Activated CD4-positive, alpha-beta T cell treated with anti-CD3 and anti-CD28 coated beads, Interleukin-10, Interleukin-2, amounts not matched to agents 100 ng/mL and 50 ng/mL, durations not matched to agents 16 hours and 8 hours (primary cell): ENCODE measurements at regions not wholly inside any gene's neighbourhood (a gene's known extent, or its start where the extent isn't known, plus 50 kb on each side); places are given as distances from the start of the nearest gene placed in this dataset.

Experiments
- DNase-seq: peaks from one replicate; pipeline ENCODE4 v3.0.0-alpha.2; 2020

DNA sequence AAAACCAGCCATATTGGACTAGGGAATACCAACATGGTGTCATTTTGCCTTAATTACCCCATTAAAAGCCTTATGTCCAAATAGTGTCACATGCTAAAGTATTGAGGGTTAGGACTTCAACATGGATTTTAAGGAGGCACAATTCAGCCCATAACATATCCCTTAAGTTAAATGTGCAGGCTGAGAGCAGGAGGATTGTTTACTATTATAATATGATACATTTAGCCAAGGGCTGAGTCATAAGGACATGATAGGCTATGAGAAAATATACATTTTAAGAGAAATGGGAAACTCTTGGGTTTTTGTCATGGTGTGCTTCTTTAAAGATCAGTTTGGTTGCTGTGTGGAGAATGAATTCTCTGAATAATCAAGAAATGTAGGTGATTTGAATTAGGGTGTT, 136.8 kb downstream of the RDH14 start:
- no peak for DNase-seq

- DNase-seq = no peak
These were observed 137.9 kb downstream of the RDH14 start for GRCh38 chr2:18422432-18423165.

GRCh38 chr2:18413676-18414396, 146.6 kb downstream of the RDH14 start:
- DNase-seq = no peak

GRCh38 chr2:18412980-18413675, 147.3 kb downstream of the RDH14 start:
- no peak for DNase-seq

DNA sequence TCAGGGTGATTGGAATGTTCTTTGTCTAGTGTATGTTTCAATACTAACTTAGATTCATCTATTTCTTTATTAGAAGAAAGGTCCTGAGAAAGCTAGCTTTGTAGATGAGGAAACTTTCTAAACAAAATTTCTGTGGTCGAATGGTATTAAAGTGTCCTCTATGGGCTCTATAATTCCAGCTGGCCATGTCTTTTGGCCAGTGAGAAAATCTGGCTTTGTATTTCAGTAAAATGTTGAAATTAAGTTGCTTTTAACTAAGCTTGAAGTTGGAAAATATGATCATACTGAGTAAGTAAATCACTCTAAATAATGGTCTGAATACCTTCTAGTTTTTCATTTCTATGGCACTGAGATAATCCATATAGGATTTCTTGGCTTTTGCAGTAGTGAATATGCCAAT, 148.8 kb downstream of the RDH14 start:
- no peak for DNase-seq

DNA sequence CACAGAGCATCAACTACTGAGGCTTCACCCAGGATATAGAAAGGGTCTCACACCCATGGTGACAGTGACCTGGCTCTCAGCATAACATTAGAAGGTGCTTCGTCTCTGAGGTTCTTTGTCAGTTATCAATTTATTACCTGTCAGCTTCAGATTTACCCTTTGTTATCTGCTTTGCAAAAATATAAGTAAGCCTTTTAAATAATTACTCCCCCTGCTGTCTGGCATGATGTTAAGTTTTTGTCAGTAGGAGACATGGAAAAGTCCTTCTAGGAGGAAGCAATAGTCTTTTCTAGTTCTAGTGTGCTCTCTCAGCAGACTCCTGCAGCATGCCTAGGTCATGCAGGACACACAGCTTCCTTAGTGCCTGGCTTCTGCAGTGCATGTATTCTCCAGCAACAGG, 149.9 kb downstream of the RDH14 start:
- DNase-seq = no peak

- no peak for DNase-seq
These were observed 151.8 kb downstream of the RDH14 start for GRCh38 chr2:18408638-18409037.

GRCh38 chr2:18406219-18406618, 154.2 kb downstream of the RDH14 start:
- no peak for DNase-seq

DNA sequence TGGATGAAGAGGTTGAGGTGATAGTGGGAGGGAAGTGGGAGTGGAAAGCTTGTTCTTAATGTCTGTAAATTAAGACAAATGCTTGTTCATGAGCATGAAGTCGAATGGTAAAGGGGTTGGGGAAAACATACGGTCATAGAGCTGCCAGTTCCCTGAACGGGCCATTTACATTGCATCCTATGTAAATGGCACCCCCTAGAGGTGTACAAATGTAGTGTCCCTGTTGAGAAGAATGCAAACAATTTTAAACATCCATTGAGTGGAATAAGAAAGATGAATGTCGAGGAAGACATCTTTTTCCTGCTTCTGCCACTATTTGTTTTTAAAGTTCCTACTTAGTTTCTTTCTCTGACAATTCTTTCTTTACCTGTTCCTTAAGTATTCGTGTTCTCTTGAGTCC, 155.7 kb downstream of the RDH14 start:
- DNase-seq = peak; percentile 22

DNA sequence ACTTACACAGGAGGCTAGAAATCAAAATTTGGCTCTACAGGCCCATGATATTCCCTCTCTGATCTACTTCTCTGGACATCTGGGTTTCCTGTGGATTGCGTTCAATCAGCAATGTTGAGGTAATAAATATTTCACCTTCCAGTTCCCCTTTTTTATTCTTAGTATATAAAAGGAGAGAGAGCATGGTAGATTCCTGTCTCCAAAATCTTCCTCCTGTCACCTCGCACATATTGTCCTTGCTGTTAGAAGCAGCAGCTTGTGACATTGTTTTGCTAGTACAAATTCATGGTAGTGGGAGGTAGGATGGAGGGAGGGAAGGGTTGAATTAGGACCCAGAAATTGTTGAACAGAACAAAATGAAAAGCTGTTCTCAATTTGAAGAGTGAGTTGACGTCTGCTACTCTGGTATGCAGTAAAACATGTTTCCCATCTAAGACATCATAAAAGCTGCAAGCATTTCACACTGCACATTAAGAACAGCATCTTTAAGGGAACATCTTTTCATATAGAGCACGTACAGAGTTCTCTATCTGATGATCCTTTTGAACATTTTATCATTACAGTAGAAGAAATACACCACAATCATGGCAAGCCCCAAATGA, 156.4 kb downstream of the RDH14 start:
- no peak for DNase-seq

GRCh38 chr2:18402831-18403230, 157.6 kb downstream of the RDH14 start:
- DNase-seq = no peak

DNA sequence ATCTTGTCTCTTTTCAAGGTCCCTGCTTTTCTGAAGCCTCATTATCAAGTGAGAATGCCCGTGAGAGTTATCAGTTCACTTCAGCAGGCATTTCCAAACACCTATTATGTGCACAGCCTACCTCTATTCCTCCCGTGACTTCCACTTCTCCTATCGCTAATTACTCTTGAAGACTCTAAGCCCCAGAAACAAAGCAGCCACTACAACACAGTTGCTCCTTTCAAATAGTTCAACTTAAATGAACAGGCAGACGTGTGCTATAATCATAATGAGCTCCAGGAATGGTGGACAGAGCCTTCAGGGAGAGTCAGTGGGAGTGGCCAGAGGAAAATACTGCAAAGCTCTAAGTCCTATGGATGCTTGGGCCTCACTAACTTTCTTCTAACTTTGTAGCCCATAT, 159.0 kb downstream of the RDH14 start:
- DNase-seq = no peak

DNA sequence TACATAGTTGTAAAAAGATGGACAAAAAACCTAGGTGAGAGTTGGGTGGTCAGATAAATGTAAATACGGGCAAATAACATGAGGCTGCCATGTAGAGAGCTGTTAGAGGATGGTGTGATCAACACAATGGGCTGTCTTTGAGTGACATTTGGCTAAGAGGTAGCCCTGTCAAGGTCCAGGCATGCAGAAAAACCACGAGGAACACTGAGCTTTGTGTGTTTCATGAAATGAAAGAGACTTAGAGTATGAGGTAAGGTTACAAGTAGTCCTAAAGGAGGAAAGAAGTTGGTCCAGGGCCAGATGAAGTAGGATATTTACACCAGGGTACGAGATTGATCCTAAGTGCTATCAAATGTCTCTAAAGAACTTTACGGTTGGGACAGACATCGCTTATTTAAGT, 160.9 kb downstream of the RDH14 start:
- no peak for DNase-seq

GRCh38 chr2:18398833-18399232, 161.6 kb downstream of the RDH14 start:
- no peak for DNase-seq

GRCh38 chr2:18396329-18397010, 164.0 kb downstream of the RDH14 start:
- no peak for DNase-seq

GRCh38 chr2:18395555-18395954, 164.9 kb downstream of the RDH14 start:
- no peak for DNase-seq

DNA sequence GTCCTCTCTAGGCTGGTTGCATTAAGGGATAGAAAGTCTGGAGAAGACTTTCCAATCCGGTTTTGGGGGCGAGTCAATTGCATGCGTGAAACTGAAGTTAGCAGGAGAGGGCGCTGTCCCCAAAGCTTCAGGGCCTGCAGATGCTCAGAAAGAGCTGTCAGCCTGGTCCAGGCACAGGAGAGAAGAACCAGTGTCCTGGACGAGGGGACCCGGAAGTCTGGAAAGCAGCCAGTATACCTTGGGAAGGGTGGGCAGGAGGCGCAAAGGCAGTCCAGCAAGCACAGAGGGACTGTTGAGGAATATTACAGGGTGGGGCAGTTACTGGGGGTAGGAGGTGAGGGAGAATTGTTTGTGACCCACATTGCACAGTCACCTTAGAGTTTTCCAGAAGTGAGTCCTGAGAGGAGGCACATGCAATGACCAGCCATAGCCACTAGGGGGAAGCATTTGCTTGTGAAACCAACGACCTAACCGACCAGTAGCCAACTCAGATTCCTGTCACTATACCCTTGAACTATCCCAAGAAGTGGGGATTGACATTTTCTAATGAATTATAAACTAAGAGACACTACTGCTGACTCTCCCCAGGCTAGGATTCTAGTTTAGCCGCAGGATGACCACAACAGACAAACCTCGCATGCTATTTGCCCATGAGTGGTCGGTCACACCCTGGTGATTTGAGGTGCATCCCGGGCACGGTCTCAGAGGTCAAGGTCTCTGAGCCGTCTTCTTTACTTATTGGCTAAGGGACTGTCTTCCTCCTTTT, 172.8 kb downstream of the RDH14 start:
- DNase-seq = peak; percentile 69

- DNase-seq = no peak
These were observed 176.2 kb downstream of the RDH14 start for GRCh38 chr2:18384242-18384641.

DNA sequence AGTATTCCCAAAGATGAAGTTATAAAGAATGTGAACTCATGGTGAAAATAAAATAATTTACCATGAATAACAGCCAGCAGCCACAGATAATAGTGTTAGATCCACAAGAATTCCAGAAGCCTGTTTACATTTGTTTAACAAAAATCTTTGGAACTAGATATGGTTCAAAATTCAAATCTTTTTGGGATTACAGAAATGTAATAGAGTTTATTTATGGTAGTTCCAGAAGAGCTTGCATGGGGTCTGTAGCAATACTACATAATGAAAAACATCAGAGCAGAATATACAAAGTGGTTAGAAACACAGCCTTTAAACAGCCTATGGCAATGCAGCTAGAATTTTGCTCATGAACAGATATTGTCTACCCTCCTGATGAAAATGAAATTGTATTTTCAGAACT, 179.1 kb downstream of the RDH14 start:
- no peak for DNase-seq

DNA sequence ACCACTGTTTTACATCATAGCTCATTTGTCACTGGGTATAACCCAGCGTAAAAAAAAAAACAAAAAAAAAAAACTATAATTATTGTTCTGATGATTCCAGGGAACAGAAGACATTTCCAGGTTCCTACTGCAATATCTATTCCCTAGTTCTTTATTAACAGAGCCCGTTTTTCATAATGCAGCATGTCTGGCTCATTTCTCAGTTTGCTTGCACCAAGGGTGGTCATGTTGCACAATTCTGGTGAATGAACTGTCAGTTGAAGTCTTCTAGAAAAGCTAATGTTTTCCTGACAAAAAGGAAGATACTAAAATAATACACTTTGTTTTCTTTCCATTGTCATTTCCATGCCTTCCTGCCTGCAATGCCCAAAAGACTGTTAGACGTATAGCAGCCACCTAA, 180.1 kb downstream of the RDH14 start:
- DNase-seq = no peak

DNA sequence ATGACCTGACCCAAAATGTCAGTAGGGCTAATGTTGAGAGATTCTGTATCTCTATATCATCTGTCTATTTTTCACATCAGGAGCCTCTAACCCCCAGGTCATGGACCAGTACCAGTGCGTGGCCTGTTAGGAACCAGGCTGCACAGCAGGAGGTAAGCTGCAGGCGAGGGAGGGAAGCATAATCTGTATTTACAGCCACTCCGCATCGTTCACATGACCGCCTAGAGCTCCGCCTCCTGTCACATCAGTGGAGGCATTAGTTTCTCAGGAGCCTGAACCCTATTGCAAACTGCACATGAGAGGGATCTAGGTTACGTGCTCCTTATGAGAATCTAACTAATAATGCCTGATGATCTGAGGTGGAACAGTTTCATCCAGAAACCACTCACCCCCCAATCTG, 180.6 kb downstream of the RDH14 start:
- DNase-seq = no peak

GRCh38 chr2:18378020-18378653, 182.3 kb downstream of the RDH14 start:
- DNase-seq = peak; percentile 45
